Uterus (tissue), 3 donors: ENCODE measurements at regions not wholly inside any gene's neighbourhood (a gene's known extent, or its start where the extent isn't known, plus 50 kb on each side); places are given as distances from the start of the nearest gene placed in this dataset.
"Not testable (repeated sequence)": the region's sequence is repeated elsewhere in the genome, so short reads cannot be mapped to it uniquely, and the experiment has no call there.

ENCODE experiments used
- DNase-seq, 2 donors: peaks; one replicate each; pipeline ENCODE4 v3.0.0-alpha.2; 2019 to 2020
- H3K27ac ChIP-seq, 2 donors: fragments of 200-600 bp; sonication (generic); 1 replicate in 1 of 2; 2 replicates in 1 of 2; pipeline ENCODE4 v1.5.1; 2016 to 2018
- H3K27me3 ChIP-seq, 2 donors: fragments of 200-600 bp; sonication (generic); one replicate each; pipeline ENCODE4 v1.5.1; 2018 to 2019; ENCODE audit warnings: control low read depth in 1 of 2
- H3K36me3 ChIP-seq, 2 donors: fragments of 200-600 bp; sonication (generic); one replicate each; pipeline ENCODE4 v1.5.1; 2019; ENCODE audit warnings: control low read depth in 1 of 2
- H3K4me1 ChIP-seq, 2 donors: fragments of 200-600 bp; sonication (generic); one replicate each; pipeline ENCODE4 v1.5.1; 2018 to 2019; ENCODE audit warnings: control low read depth in 1 of 2
- H3K4me3 ChIP-seq, 2 donors: fragments of 200-600 bp; sonication (generic); 1 replicate in 1 of 2; 2 replicates in 1 of 2; pipeline ENCODE4 v1.5.1; 2018 to 2019; ENCODE audit warnings: mild to moderate bottlenecking in 1 of 2
- H3K9me3 ChIP-seq, 2 donors: fragments of 200-600 bp; sonication (generic); one replicate each; pipeline ENCODE4 v1.5.1; 2019; ENCODE audit warnings: control low read depth in 1 of 2
- POLR2A ChIP-seq, 2 donors: fragments of 450-650 bp; IDR thresholded peaks; one replicate each; pipeline ENCODE4 v1.6.1; 2016; ENCODE audit warnings: antibody characterized with exemption in 2 of 2, mild to moderate bottlenecking in 1 of 2, moderate library complexity in 1 of 2
- intact Hi-C: fragments of 100-400 bp; cut with DNase I; formaldehyde crosslinking; loops from one replicate; pipeline ENCODE4 v1.15.1; 2023; ENCODE audit warnings: low total_unique reads
- TF ChIP-seq, protein P1 (sequence below), 4 experiments: fragments of 200-600 bp in 2 of 4; fragments of 450-650 bp in 2 of 4; sonication (generic) in 2 of 4; IDR thresholded peaks; one replicate each; pipeline ENCODE4 v1.5.1; 2016 to 2019; ENCODE audit warnings: antibody characterized with exemption in 4 of 4, mild to moderate bottlenecking in 2 of 4, moderate library complexity in 1 of 4
- donor health status: DM: yes; HTN: yes; CAD: no.

DNA sequence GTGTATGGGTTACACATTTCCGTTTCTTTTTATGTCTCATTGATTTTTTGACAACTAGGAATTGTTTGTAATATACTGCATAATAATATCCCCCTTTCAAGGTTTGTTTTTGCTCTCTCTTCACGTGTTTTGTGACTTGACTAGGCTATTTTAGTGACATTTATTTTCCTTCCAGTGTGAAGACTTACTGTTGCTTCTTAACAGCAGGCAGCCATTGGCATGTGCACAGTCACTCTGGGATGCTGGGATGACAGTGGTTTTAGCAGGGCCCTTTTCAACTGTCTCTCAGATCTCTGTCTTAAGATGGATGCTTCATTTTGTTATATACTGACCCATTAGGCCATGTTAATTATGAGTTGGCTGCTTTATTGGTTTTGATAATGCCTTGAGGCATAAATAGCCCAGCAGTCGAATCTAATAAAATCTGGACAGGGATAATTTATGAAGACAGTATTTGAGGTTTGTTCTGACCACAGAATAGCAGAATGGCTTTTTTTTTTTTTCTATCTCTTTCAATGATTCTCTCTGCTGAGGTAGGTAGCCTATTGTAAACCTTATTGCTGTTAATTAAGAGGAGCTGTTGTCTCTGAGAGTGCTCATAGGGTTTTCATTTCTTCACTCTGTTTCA lies 536.0 kb downstream of the GABRG2 start:
- no peaks in the 10 kb centered on the region for H3K27me3 ChIP-seq
- no peak overlapping the region for H3K27ac ChIP-seq
- intact Hi-C loops: no loop called here
- no peaks in the 10 kb centered on the region for H3K4me1 ChIP-seq
- H3K9me3 ChIP-seq: no peaks in the 10 kb centered on the region
- DNase-seq: no peak
- no peaks in the 10 kb centered on the region for H3K36me3 ChIP-seq
- no peak for TF ChIP-seq POLR2A (IDR thresholded peaks at IDR 0.05)
- TF ChIP-seq, protein P1, sequence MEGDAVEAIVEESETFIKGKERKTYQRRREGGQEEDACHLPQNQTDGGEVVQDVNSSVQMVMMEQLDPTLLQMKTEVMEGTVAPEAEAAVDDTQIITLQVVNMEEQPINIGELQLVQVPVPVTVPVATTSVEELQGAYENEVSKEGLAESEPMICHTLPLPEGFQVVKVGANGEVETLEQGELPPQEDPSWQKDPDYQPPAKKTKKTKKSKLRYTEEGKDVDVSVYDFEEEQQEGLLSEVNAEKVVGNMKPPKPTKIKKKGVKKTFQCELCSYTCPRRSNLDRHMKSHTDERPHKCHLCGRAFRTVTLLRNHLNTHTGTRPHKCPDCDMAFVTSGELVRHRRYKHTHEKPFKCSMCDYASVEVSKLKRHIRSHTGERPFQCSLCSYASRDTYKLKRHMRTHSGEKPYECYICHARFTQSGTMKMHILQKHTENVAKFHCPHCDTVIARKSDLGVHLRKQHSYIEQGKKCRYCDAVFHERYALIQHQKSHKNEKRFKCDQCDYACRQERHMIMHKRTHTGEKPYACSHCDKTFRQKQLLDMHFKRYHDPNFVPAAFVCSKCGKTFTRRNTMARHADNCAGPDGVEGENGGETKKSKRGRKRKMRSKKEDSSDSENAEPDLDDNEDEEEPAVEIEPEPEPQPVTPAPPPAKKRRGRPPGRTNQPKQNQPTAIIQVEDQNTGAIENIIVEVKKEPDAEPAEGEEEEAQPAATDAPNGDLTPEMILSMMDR (IDR thresholded peaks at IDR 0.05): no peak
- no peak overlapping the region for H3K4me3 ChIP-seq

DNA sequence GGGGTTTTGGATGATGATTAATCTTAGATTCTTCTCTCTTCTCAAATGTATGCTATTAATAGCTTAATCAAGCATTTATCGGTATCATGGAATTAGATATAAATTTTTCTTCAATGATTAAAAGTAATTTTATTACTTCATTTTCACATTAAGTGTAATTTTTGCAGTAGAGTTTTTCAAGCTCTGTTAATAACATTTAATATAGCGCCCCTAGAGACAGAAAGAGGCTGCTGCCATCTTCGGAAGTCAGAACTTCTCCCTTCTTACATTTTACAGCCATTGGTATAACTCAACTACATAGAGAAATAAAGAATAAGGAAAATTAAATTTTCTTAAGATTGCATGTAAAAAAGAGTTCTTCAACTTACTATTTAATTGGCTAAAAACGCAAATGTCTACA lies 540.3 kb downstream of the GABRG2 start:
- no peaks in the 10 kb centered on the region for H3K9me3 ChIP-seq

DNA sequence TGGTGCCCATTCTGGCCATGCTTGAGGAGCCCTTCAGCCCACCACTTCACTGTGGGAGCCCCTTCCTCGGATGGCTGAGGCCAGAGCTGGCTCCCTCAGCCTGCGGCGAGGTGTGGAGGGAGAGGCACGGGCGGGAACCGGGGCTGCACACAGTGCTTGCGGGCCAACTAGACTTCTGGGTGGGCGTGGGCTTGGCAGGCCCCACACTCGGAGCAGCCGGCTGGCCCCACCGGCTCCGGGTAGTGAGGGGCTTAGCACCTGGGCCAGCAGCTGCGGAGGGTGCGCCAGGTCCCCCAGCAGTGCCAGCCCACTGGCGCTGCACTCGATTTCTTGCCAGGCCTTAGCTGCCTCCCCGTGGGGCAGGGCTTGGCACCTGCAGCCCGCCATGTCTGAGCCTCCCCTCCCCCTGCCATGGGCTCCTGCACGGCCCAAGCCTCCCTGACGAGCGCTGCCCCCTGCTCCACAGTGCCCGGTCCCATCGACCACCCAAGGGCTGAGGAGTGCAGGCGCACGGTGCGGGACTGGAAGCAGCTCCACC lies 554.2 kb downstream of the GABRG2 start:
- H3K4me1 ChIP-seq, DNase-seq, H3K27ac ChIP-seq, H3K9me3 ChIP-seq, H3K4me3 ChIP-seq, H3K36me3 ChIP-seq, intact Hi-C loops, H3K27me3 ChIP-seq: not testable (repeated sequence)

More for the DNA sequence above, 540.3 kb downstream of the GABRG2 start:
- no peak overlapping the region for H3K27ac ChIP-seq
- H3K36me3 ChIP-seq: no peaks in the 10 kb centered on the region
- no peak overlapping the region for H3K4me3 ChIP-seq
- DNase-seq: no peak
- TF ChIP-seq, protein P1 (IDR thresholded peaks at IDR 0.05): no peak
- no peak for TF ChIP-seq POLR2A (IDR thresholded peaks at IDR 0.05)
- intact Hi-C loops: no loop called here
- no peaks in the 10 kb centered on the region for H3K27me3 ChIP-seq
- H3K4me1 ChIP-seq: no peaks in the 10 kb centered on the region

- DNase-seq: no peak
- H3K36me3 ChIP-seq: no peaks in the 10 kb centered on the region
- no peak overlapping the region for H3K4me3 ChIP-seq
- intact Hi-C loops: no loop called here
- no peak overlapping the region for H3K27ac ChIP-seq
- no peaks in the 10 kb centered on the region for H3K27me3 ChIP-seq
- H3K9me3 ChIP-seq: no peaks in the 10 kb centered on the region
- H3K4me1 ChIP-seq: no peaks in the 10 kb centered on the region
- TF ChIP-seq POLR2A (IDR thresholded peaks at IDR 0.05): no peak
- TF ChIP-seq, protein P1 (IDR thresholded peaks at IDR 0.05): no peak
Observed at GRCh38 chr5:162624110-162624509, 556.5 kb downstream of the GABRG2 start.

DNA sequence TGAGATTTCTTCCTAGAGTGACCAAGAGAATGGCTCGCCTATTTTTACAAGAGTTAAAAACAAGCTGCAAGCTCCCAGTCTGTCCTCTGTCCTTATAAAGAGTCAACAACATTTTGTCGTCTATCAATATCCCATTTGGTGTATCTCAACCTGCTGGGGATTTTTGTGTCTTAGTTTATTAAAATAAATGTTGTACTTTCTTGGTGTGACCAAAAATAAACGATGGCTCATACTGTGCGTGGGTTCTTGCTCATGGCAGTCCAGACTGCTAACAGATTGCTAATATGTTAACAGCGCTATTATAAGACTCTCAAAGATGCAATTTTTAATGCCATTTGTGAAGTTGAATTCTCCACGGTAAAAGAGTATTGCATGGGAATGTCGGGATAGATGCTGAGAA lies 569.9 kb downstream of the GABRG2 start:
- Histone ChIP-seq H3K9me3 (no peaks in the 10 kb centered on the region), H3K27ac (no peak overlapping the region), H3K4me1 (no peaks in the 10 kb centered on the region), H3K4me3 (no peak overlapping the region), H3K36me3 (no peaks in the 10 kb centered on the region), H3K27me3 (no peaks in the 10 kb centered on the region)
- TF ChIP-seq, protein P1 (IDR thresholded peaks at IDR 0.05): no peak
- TF ChIP-seq POLR2A (IDR thresholded peaks at IDR 0.05): no peak
- DNase-seq: no peak
- intact Hi-C loops: no loop called here
